ENCODE measurements at regions not wholly inside any gene's neighbourhood (a gene's known extent, or its start where the extent isn't known, plus 50 kb on each side); places are given as distances from the start of the nearest gene placed in this dataset.
"Not testable (repeated sequence)": the region's sequence is repeated elsewhere in the genome, so short reads cannot be mapped to it uniquely, and the experiment has no call there.

DNA sequence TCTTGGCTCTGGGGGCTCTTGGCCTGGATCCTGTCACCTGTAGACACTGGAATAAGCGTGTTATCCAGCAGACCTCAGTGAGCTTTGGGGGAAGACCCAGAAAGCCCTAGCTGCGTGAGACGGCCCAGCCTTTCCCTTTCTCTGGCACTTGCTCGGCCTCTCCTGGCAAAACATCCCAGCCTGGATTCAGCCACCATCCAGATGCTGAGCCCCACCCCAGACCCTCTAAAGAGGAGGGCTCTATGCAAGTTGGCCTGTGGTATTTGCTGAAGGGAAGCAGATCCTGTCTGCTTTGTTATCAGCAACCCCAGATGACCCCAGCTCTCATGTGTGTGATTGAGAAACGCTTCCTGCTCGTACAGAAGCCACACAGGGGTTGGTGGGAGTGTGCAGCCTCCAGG lies 267.2 kb downstream of the FAM43A start:
- Mint-ChIP-seq H3K4me1 (peaks cover 0 to 8% (median 4%) of the 10 kb centered on the region in 3 donors), H3K36me3 (peaks cover 0 to 5% of the 10 kb centered on the region in 2 donors), H3K27ac (peak overlapping the region in 1 of 6 donors; percentile 62), H3K27me3 (no peaks in the 10 kb centered on the region), H3K9me3 (peaks cover 0 to 11% (median 3%) of the 10 kb centered on the region in 7 donors), H3K4me3 (no peak overlapping the region)
- ATAC-seq (ENCODE audit: low read depth in 2 of 2) (no peak), DNase-seq (no peak)

GRCh38 chr3:194953291-194953690 lies 267.6 kb downstream of the FAM43A start:
- Mint-ChIP-seq H3K9me3 (peaks cover 0 to 6% (median under 1%) of the 10 kb centered on the region in 7 donors), H3K27ac (peak overlapping the region in 2 of 6 donors; percentile 62 to 72), H3K4me1 (peaks cover 0 to 8% (median 4%) of the 10 kb centered on the region in 3 donors), H3K27me3 (no peaks in the 10 kb centered on the region), H3K36me3 (peaks cover 0 to under 1% of the 10 kb centered on the region in 2 donors), H3K4me3 (peak overlapping the region in 1 of 8 donors; percentile 53)
- DNase-seq = no peak
- no peak for ATAC-seq (ENCODE audit: low read depth in 2 of 2)

DNA sequence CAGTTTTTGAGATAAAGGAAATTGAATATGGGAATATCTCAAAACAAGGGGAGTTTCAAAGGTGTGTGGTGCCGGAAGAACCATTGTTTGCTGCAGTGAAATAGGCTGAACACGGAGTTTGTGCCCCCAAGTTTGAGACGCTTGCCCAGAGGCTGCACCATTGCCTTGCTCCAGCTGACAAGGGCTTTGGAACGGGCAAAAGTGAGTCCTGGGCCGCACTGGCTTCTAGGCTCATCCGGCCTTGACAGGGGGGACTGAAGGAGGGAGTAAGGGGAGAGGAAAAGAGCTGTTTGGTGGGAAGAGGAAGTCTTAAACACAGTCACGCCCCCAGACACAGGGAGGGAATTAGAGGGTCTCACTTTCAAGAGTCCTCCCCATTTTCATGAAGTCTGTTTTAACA lies 269.9 kb downstream of the FAM43A start:
- peaks cover 0 to 4% (median 4%) of the 10 kb centered on the region in 3 donors for H3K27me3 Mint-ChIP-seq
- H3K36me3 Mint-ChIP-seq = no peaks in the 10 kb centered on the region
- H3K4me3 Mint-ChIP-seq = peak overlapping the region in 1 of 8 donors; percentile 74
- ATAC-seq (ENCODE audit: low read depth in 2 of 2) = no peak
- no peak overlapping the region for H3K27ac Mint-ChIP-seq
- H3K4me1 Mint-ChIP-seq = peaks cover 0 to 8% (median 2%) of the 10 kb centered on the region in 3 donors
- no peak for DNase-seq
- H3K9me3 Mint-ChIP-seq = no peaks in the 10 kb centered on the region

DNA sequence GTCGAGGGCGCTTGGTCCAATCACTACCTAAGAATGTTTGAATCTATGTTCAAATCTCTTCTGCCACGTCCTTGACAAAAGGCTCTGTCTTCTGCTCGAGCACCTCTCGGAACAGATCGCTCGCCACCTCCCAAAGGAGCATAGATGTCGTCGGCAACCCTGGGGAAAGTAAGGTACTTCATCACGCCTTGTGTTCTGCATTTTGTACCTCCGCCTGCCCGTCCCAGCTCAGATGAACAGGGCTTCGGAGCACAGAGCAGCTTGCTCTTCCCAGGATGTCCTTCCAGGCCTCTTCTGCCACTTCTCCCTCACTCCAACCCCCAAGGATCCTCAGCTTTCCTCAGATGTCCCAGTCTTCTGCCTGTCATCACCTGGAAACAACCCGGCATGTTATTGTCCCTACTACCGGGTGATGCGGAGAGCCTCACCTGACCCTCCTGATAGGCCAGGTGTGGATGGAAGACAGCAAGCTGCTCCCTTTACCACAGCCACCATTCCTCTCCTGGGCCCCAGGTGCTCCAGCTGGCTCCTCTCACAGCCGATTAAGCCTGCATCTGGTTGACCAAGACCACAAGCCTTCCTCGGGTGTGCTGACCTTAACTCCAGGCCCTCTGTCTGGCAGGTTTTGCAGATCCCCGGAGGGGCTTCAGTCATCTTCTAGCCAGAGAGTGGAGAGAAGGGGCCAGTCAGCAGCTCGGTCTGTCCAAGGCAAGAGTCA lies 270.5 kb downstream of the FAM43A start:
- ATAC-seq (ENCODE audit: low read depth in 2 of 2) = no peak
- H3K27ac Mint-ChIP-seq = peak overlapping the region in 1 of 6 donors; percentile 53
- H3K4me3 Mint-ChIP-seq = no peak overlapping the region
- peaks cover 0 to 8% (median 0%) of the 10 kb centered on the region in 3 donors for H3K4me1 Mint-ChIP-seq
- peaks cover 0 to 4% (median 4%) of the 10 kb centered on the region in 3 donors for H3K27me3 Mint-ChIP-seq
- H3K36me3 Mint-ChIP-seq = no peaks in the 10 kb centered on the region
- no peaks in the 10 kb centered on the region for H3K9me3 Mint-ChIP-seq
- no peak for DNase-seq

- H3K36me3 Mint-ChIP-seq = no peaks in the 10 kb centered on the region
- peaks cover 0 to 4% (median 4%) of the 10 kb centered on the region in 3 donors for H3K27me3 Mint-ChIP-seq
- DNase-seq (no peak), ATAC-seq (ENCODE audit: low read depth in 2 of 2) (no peak)
- peaks cover 0 to 8% (median 0%) of the 10 kb centered on the region in 3 donors for H3K4me1 Mint-ChIP-seq
- no peak overlapping the region for H3K4me3 Mint-ChIP-seq
- H3K27ac Mint-ChIP-seq = no peak overlapping the region
- no peaks in the 10 kb centered on the region for H3K9me3 Mint-ChIP-seq
Measured at GRCh38 chr3:194956697-194957396, 271.2 kb downstream of the FAM43A start.

DNA sequence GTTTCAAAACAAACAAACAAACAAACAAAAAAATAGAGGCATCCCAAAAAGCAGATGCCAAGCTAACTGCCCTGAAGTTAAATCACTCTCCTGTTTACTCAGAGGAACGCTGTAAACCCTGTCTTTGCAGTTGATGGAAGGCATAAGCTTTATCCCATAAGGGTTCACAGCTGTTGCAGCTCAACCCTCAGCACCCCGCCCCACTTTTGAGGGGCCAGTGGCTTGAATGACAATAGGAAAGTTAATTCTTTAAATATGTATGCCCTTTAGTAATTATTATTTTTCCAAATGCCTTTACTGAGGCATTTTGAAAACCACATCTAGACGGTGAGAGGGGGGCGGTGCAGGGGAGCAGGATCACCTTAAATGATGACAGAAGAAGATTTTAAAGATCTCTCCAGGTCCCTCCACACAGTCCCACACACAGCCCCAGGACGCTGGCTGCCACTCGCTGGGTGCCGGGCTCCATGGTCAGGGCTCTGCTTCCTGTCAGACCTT lies 272.1 kb downstream of the FAM43A start:
- no peaks in the 10 kb centered on the region for H3K36me3 Mint-ChIP-seq
- ATAC-seq (ENCODE audit: low read depth in 2 of 2) = no peak
- DNase-seq = no peak
- H3K9me3 Mint-ChIP-seq = no peaks in the 10 kb centered on the region
- H3K27me3 Mint-ChIP-seq = peaks cover 0 to 4% (median 4%) of the 10 kb centered on the region in 3 donors
- no peak overlapping the region for H3K27ac Mint-ChIP-seq
- peaks cover 0 to 8% (median 0%) of the 10 kb centered on the region in 3 donors for H3K4me1 Mint-ChIP-seq
- no peak overlapping the region for H3K4me3 Mint-ChIP-seq

DNA sequence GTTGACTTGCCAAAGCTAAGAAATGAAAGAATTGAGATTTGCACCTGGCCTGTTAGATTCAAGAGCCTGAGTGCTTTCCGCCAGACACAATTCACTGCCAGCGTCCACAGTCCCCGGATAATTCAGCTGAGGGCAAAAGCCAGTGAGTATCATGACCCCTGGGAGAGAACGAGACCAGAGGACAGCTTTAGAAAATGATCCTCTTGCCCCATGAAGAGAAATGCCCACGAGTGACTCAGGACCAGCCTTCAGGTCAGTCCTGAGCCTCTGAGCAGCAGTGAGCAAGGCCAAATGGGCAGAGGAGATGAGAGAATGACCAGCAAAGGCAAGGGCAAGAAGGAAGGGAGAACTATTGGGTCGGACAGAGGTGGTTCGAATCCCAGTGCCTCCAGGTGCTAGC lies 273.5 kb downstream of the FAM43A start:
- Mint-ChIP-seq H3K27ac (peak overlapping the region in 1 of 6 donors; percentile 71), H3K36me3 (no peaks in the 10 kb centered on the region), H3K4me3 (no peak overlapping the region), H3K27me3 (peaks cover 0 to 10% (median 4%) of the 10 kb centered on the region in 3 donors), H3K9me3 (no peaks in the 10 kb centered on the region), H3K4me1 (peaks cover 0 to under 1% (median 0%) of the 10 kb centered on the region in 3 donors)
- no peak for DNase-seq
- no peak for ATAC-seq (ENCODE audit: low read depth in 2 of 2)

DNA sequence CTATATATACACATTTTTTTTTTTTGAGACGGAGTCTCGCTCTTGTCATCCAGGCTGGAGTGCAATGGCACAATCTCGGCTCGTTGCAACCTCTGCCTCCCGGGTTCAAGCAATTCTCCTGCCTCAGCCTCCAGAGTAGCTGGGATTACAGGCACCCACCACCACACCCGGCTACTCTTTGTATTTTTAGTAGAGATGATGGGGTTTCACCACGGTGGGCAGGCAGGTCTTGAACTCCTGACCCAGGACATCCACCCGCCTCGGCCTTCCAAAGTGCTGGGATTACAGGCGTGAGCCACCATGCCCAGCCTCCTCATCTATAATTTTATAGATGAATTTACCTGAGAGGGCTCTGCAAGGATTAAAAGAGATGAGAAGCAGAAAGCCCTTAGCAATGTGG lies 274.0 kb downstream of the FAM43A start:
- H3K4me3 Mint-ChIP-seq; DNase-seq; H3K4me1 Mint-ChIP-seq; H3K9me3 Mint-ChIP-seq; H3K36me3 Mint-ChIP-seq; H3K27ac Mint-ChIP-seq; ATAC-seq (ENCODE audit: low read depth in 2 of 2): not testable (repeated sequence)
- H3K27me3 Mint-ChIP-seq = peaks cover 0 to 10% (median 4%) of the 10 kb centered on the region in 3 donors

DNA sequence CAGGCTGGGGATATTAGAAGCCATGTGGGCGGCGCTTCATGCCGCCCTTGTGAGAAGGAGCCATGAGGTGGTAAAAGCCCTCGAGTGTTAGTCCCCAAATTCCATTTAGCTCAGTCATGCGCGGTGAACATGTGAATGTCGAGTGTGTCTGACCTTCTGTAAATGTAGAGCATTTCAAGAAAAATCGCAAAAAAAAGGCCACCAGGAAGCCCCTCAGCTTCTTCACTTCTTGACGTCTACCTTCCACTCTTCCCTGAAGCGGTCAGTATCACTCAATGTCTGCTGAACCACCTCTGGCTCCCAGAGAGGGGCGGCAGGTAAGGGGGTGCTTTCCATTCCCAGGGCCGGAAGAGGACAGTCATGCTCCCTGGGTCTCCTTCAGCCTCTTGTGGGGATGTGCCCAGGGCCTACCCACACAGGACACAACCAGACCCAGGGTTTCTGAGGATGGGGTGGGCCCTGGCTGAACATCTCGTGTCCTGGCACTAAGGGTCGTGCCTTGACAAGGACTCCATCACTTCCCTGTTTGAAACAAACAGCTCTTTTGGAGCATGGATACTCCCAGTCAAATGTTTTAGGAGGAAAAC lies 274.9 kb downstream of the FAM43A start:
- no peak overlapping the region for H3K4me3 Mint-ChIP-seq
- ATAC-seq (ENCODE audit: low read depth in 2 of 2) (no peak), DNase-seq (no peak)
- H3K4me1 Mint-ChIP-seq = no peaks in the 10 kb centered on the region
- H3K9me3 Mint-ChIP-seq = no peaks in the 10 kb centered on the region
- peaks cover 0 to 12% (median 4%) of the 10 kb centered on the region in 3 donors for H3K27me3 Mint-ChIP-seq
- no peak overlapping the region for H3K27ac Mint-ChIP-seq
- H3K36me3 Mint-ChIP-seq = no peaks in the 10 kb centered on the region

GRCh38 chr3:194961149-194961548 lies 275.5 kb downstream of the FAM43A start:
- H3K27ac Mint-ChIP-seq = no peak overlapping the region
- no peaks in the 10 kb centered on the region for H3K9me3 Mint-ChIP-seq
- H3K4me1 Mint-ChIP-seq = no peaks in the 10 kb centered on the region
- peaks cover 0 to 15% (median 4%) of the 10 kb centered on the region in 3 donors for H3K27me3 Mint-ChIP-seq
- ATAC-seq (ENCODE audit: low read depth in 2 of 2) (no peak), DNase-seq (no peak)
- H3K4me3 Mint-ChIP-seq = no peak overlapping the region
- no peaks in the 10 kb centered on the region for H3K36me3 Mint-ChIP-seq

- no peak for ATAC-seq (ENCODE audit: low read depth in 2 of 2)
Measured at GRCh38 chr3:194961571-194961970, 275.9 kb downstream of the FAM43A start.

DNA sequence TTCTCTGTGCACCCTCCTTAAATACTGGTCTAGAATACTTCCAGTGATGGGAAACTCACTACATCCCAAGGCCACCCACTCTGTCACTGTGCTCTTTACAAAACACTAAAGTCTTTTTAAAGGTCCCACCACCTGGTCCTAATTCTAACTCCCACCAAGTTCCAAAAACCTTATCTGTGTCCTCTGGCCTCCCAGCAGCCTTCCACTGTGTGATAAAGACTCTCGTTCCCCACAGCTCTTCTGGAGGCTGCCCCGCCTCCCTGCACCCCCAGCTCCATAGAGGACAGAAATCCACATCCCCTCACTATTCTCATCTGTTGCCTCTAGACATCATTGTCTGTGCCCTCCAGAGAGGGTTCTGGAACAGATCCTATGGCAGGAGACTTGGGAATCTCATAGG lies 276.4 kb downstream of the FAM43A start:
- no peaks in the 10 kb centered on the region for H3K4me1 Mint-ChIP-seq
- no peaks in the 10 kb centered on the region for H3K9me3 Mint-ChIP-seq
- peaks cover 0 to 21% (median 8%) of the 10 kb centered on the region in 3 donors for H3K27me3 Mint-ChIP-seq
- H3K27ac Mint-ChIP-seq = no peak overlapping the region
- no peaks in the 10 kb centered on the region for H3K36me3 Mint-ChIP-seq
- no peak for ATAC-seq (ENCODE audit: low read depth in 2 of 2)
- DNase-seq = no peak
- H3K4me3 Mint-ChIP-seq = no peak overlapping the region

More at GRCh38 chr3:194961571-194961970, 275.9 kb downstream of the FAM43A start:
- no peaks in the 10 kb centered on the region for H3K4me1 Mint-ChIP-seq
- no peak overlapping the region for H3K27ac Mint-ChIP-seq
- peaks cover 0 to 16% (median 4%) of the 10 kb centered on the region in 3 donors for H3K27me3 Mint-ChIP-seq
- H3K4me3 Mint-ChIP-seq = no peak overlapping the region
- no peak for DNase-seq
- H3K9me3 Mint-ChIP-seq = no peaks in the 10 kb centered on the region
- no peaks in the 10 kb centered on the region for H3K36me3 Mint-ChIP-seq

DNA sequence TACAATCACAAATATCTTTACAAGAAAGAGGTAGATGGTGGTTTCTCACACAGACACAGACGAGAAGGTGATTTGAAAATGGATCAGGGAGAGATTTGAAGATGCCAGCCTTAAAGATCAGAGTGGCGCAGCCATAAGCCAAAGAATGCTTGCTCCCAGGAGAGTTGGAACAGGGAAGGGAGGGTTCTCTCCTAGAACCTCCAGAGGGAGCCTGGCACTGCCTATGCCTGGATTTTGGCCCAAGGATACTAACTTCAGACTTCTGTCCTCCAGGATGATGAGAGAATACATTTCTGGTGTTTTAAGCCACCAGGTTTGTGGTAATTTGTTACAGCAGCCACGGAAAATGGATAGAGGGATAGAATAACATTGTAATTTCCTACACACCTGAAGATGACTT lies 279.1 kb downstream of the FAM43A start:
- Mint-ChIP-seq H3K4me1 (peaks cover 0 to 5% (median 0%) of the 10 kb centered on the region in 3 donors), H3K9me3 (no peaks in the 10 kb centered on the region), H3K27ac (peak overlapping the region in 1 of 6 donors; percentile 54), H3K27me3 (peaks cover 4 to 29% (median 13%) of the 10 kb centered on the region in 3 donors), H3K36me3 (no peaks in the 10 kb centered on the region), H3K4me3 (no peak overlapping the region)
- no peak for ATAC-seq (ENCODE audit: low read depth in 2 of 2)
- no peak for DNase-seq

Measured in naive B cell (primary cell).